Right lobe of liver (tissue), 4 donors: ENCODE measurements at regions not wholly inside any gene's neighbourhood (a gene's known extent, or its start where the extent isn't known, plus 50 kb on each side); places are given as distances from the start of the nearest gene placed in this dataset.

Experiments
- POLR2A ChIP-seq: fragments of 450-650 bp; IDR thresholded peaks from one replicate; pipeline ENCODE4 v1.6.1; 2017; ENCODE audit warnings: antibody characterized with exemption, mild to moderate bottlenecking
- TF ChIP-seq, protein P1 (sequence below), 4 donors: fragments of 200-600 bp in 3 of 4; fragments of 450-650 bp in 1 of 4; IDR thresholded peaks; one replicate each; pipeline versions ENCODE4 v1.5.1 to v1.8.0; 2016 to 2022; ENCODE audit warnings: antibody characterized with exemption in 4 of 4, mild to moderate bottlenecking in 2 of 4
- donor health status: DM: no; HTN: no; CAD: no.
- donor health status: DM: no; HTN: no; CAD: no.
- donor health status: DM: no; HTN: yes; CAD: no.

DNA sequence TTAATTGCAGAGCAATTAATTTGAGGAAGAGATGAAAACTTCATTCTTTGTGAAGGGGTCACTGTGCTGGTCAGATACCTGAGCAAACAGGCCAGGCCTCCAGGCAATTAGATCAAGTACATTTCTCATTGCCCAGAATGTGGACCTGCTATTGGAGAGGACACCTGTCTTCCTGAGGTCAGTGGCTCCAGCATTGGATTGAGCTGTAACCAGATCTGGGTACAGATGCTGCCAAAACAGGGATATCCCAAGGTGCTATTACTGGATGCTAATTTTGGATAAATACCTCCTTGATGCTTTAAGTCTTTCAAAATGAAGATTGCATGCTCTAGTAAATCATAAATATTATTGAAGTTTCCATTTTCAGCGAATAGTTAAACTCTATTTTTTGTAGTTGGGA, 131.5 kb downstream of the FAM161A start:
- TF ChIP-seq, protein P1, sequence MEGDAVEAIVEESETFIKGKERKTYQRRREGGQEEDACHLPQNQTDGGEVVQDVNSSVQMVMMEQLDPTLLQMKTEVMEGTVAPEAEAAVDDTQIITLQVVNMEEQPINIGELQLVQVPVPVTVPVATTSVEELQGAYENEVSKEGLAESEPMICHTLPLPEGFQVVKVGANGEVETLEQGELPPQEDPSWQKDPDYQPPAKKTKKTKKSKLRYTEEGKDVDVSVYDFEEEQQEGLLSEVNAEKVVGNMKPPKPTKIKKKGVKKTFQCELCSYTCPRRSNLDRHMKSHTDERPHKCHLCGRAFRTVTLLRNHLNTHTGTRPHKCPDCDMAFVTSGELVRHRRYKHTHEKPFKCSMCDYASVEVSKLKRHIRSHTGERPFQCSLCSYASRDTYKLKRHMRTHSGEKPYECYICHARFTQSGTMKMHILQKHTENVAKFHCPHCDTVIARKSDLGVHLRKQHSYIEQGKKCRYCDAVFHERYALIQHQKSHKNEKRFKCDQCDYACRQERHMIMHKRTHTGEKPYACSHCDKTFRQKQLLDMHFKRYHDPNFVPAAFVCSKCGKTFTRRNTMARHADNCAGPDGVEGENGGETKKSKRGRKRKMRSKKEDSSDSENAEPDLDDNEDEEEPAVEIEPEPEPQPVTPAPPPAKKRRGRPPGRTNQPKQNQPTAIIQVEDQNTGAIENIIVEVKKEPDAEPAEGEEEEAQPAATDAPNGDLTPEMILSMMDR (IDR thresholded peaks at IDR 0.05): no peak
- TF ChIP-seq POLR2A: no peak
